Lung (tissue), 11 donors: ENCODE measurements at regions not wholly inside any gene's neighbourhood (a gene's known extent, or its start where the extent isn't known, plus 50 kb on each side); places are given as distances from the start of the nearest gene placed in this dataset.
"Not testable (repeated sequence)": the region's sequence is repeated elsewhere in the genome, so short reads cannot be mapped to it uniquely, and the experiment has no call there.

Experiments used
- ATAC-seq: fragments of 200-7000 bp; cut with Tn5 transposase; one replicate; pipeline ENCODE4 v1.9.1; 2020; ENCODE audit warnings: moderate number of reproducible peaks; ENCODE audit not compliant: insufficient read depth, low FRiP score
- DNase-seq, 3 donors: peaks; one replicate each; pipeline ENCODE4 v3.0.0-alpha.2; 2013 to 2017
- H3K27ac ChIP-seq, 2 donors: one replicate each; pipeline ENCODE4 v1.5.1; 2013; ENCODE audit warnings: mild to moderate bottlenecking in 2 of 2, moderate library complexity in 2 of 2, control low read depth in 1 of 2, inconsistent platforms in 1 of 2, low read depth in 1 of 2, low read length in 1 of 2
- H3K27me3 ChIP-seq, 3 donors: one replicate each; pipeline ENCODE4 v1.5.1; 2013; ENCODE audit warnings: low read length in 2 of 3; ENCODE audit not compliant: control insufficient read depth in 3 of 3, insufficient read depth in 3 of 3
- H3K36me3 ChIP-seq, 4 donors: one replicate each; pipeline ENCODE4 v1.5.1; 2013; ENCODE audit warnings: low read length in 4 of 4, mild to moderate bottlenecking in 1 of 4, moderate library complexity in 1 of 4; ENCODE audit not compliant: control insufficient read depth in 4 of 4, insufficient read depth in 4 of 4
- H3K4me1 ChIP-seq, 5 donors: one replicate each; pipeline ENCODE4 v1.5.1; 2013; ENCODE audit warnings: low read length in 5 of 5, mild to moderate bottlenecking in 2 of 5, moderate library complexity in 1 of 5; ENCODE audit not compliant: control insufficient read depth in 5 of 5, insufficient read depth in 5 of 5
- H3K4me3 ChIP-seq: one replicate; pipeline ENCODE4 v1.5.1; 2013; ENCODE audit warnings: mild to moderate bottlenecking, control low read depth, moderate library complexity
- H3K9ac ChIP-seq, 2 donors: one replicate each; pipeline ENCODE4 v1.5.1; 2013; ENCODE audit warnings: low read length in 2 of 2, control low read depth in 1 of 2; ENCODE audit not compliant: insufficient read depth in 1 of 2
- H3K9me3 ChIP-seq, 4 donors: one replicate each; pipeline ENCODE4 v1.5.1; 2013; ENCODE audit warnings: low read length in 3 of 4, mild to moderate bottlenecking in 1 of 4, moderate library complexity in 1 of 4; ENCODE audit not compliant: control insufficient read depth in 4 of 4, insufficient read depth in 3 of 4
- CTCF ChIP-seq: IDR thresholded peaks from 2 replicates; pipeline ENCODE4 v1.5.1; 2012; ENCODE audit warnings: mild to moderate bottlenecking; ENCODE audit errors: control extremely low read depth, extremely low read depth
- WGBS, 2 donors: extraction: QIAGEN DNeasy Blood & Tissue Kit; methylation state at CpG; one replicate each; pipeline ENCODE4 v1.1.7; 2013; 5-methylcytosine and 5-hydroxymethylcytosine counted together
- donor health status: control.
- donor health status: control.
- donor health status: Bipolar disorder and iron deficiency.
- donor health status: healthy.
- donor health status: DM: yes; HTN: yes; CAD: no.

GRCh38 chr3:20622304-20622703 is 436.3 kb upstream of the SGO1 start:
- H3K36me3 ChIP-seq = no peaks in the 10 kb centered on the region
- no peak overlapping the region for H3K27ac ChIP-seq
- no peak for DNase-seq
- H3K27me3 ChIP-seq = no peaks in the 10 kb centered on the region
- ATAC-seq = no peak
- TF ChIP-seq CTCF = no peak
- H3K9me3 ChIP-seq = peaks cover 0 to 4% (median 0%) of the 10 kb centered on the region in 4 donors
- H3K4me1 ChIP-seq = no peaks in the 10 kb centered on the region
- H3K4me3 ChIP-seq = no peak overlapping the region
- WGBS, 2 donors = 92 to 95% methylated on average over 6 of the region's 6 CpGs
- H3K9ac ChIP-seq = no peak overlapping the region

DNA sequence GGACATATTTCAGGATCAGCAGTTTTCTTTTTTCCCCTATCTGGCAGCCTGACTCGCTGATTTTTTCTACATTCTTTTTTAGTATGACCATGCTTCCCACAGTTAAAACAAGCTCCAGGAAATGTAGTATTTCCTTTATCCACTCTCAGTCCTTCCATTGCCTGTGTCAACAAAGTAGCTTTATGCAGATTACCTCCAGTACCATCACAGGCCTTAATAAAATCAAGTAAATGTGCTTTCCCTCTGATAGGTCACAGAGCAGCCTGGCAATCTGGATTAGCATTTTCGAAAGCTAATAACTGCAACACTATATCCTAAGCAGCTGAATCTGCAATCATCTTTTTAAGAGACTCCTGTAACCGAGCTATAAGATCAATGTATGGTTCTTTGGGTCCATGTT is 432.6 kb upstream of the SGO1 start:
- not testable (repeated sequence) for H3K27me3 ChIP-seq, H3K36me3 ChIP-seq, H3K4me1 ChIP-seq, ATAC-seq, H3K4me3 ChIP-seq, H3K9ac ChIP-seq, H3K9me3 ChIP-seq, H3K27ac ChIP-seq
- DNase-seq = peak in 2 of 3 donors; percentile 14 to 20
- 56 to 65% methylated on average over 3 of the region's 3 CpGs for WGBS, 2 donors

DNA sequence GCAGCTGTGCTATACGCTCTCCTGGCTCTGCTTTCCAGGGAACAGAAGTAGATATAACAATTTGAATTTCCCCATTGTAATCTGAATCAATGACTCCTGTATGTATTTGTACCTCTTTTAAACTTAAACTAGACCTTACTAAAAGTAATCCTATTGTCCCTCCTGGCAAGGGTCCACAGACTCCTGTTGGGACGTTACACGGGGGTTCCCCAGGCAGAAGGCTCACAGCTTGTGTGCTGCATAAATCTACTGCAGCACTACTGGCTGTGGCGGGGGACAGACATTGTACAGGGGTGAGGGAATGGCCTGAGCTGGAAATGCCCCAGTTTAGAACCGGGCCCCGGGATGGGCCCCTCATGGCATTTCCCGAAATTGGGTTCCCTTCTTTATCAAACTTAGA is 432.2 kb upstream of the SGO1 start:
- H3K4me1 ChIP-seq, H3K9ac ChIP-seq, H3K27ac ChIP-seq, H3K4me3 ChIP-seq, ATAC-seq, H3K27me3 ChIP-seq, H3K9me3 ChIP-seq, H3K36me3 ChIP-seq: not testable (repeated sequence)
- peak in 2 of 3 donors; percentile 30 to 38 for DNase-seq
- WGBS, 2 donors = 47% methylated on average over 7 of the region's 7 CpGs

DNA sequence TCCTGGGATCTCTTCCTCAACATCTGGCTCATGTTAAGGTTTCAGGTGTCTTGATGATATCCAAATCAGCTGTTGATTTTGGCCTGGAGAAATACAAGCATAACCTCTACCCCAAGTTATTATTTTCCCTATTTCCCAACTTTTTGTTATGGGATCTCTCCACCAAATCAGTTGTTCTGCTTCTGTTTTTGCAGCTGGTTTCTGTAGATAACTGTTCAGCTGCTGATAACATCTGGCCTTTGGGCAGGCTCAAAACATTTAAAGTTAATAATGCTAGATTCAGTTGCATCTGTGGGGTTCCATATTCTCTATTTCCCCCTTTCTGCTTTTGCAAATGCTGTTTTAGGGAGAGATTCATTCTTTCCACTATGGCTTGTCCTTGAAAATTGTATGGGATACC is 430.0 kb upstream of the SGO1 start:
- not testable (repeated sequence) for H3K36me3 ChIP-seq, H3K4me3 ChIP-seq, H3K27ac ChIP-seq, DNase-seq, ATAC-seq, H3K9me3 ChIP-seq, H3K9ac ChIP-seq, H3K27me3 ChIP-seq, H3K4me1 ChIP-seq

DNA sequence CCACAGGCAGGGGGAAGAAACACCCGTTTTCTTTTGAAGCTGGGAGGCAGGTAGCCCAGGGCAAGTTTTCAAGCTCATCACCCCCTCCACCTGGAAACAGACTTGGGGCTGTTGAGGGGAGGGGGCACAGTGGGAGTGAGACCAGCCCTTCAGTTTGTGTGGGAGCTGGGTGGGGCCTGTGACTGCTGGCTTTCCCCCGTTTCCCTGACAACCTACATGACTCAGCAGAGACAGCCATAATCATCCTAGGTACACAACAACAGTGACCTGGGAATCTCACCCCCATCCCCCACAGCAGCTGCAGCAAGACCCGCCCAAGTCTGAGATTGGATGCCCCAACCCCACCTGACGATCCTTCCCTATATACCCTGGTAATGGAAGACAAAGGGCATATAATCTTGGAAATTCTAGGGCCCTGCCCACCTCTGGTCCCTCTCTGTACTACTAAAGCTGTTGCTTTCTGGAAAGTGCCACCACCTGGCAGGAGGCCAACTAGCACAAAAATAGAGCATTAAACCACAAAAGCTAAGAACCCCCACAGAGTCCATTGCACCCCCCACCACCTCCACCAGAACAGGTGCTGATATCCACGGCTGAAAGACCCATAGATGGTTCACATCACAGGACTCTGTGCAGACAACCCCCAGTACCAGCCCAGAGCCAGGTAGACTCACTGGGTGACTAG is 422.2 kb upstream of the SGO1 start:
- no peak overlapping the region for H3K9ac ChIP-seq
- H3K27ac ChIP-seq = no peak overlapping the region
- ATAC-seq = no peak
- no peak for DNase-seq
- H3K27me3 ChIP-seq = no peaks in the 10 kb centered on the region
- no peak overlapping the region for H3K4me3 ChIP-seq
- H3K9me3 ChIP-seq = peaks cover 0 to 13% (median 10%) of the 10 kb centered on the region in 4 donors
- H3K36me3 ChIP-seq = no peaks in the 10 kb centered on the region
- H3K4me1 ChIP-seq = no peaks in the 10 kb centered on the region
- TF ChIP-seq CTCF = no peak
- 84 to 89% methylated on average over 5 of the region's 5 CpGs for WGBS, 2 donors
